HG03280 (cell line): ENCODE measurements at regions not wholly inside any gene's neighbourhood (a gene's known extent, or its start where the extent isn't known, plus 50 kb on each side); places are given as distances from the start of the nearest gene placed in this dataset.
"Not testable (repeated sequence)": the region's sequence is repeated elsewhere in the genome, so short reads cannot be mapped to it uniquely, and the experiment has no call there.

Experiments
- ATAC-seq: cut with Tn5 transposase; IDR thresholded peaks from one replicate; pipeline ENCODE4 v1.9.1; 2021; ENCODE audit warnings: mild to moderate bottlenecking, moderate library complexity; ENCODE audit not compliant: unreplicated experiment

- ATAC-seq, result no peak
These were observed 194.4 kb upstream of the SPRED2 start for GRCh38 chr2:65626831-65627230.

GRCh38 chr2:65625982-65626381, 193.6 kb upstream of the SPRED2 start:
- no peak for ATAC-seq

GRCh38 chr2:65622951-65623535, 190.6 kb upstream of the SPRED2 start:
- no peak for ATAC-seq

GRCh38 chr2:65622499-65622898, 190.1 kb upstream of the SPRED2 start:
- no peak for ATAC-seq

- ATAC-seq, result no peak
These were observed 188.1 kb upstream of the SPRED2 start for GRCh38 chr2:65620524-65620923.

- no peak for ATAC-seq
These were observed 187.6 kb upstream of the SPRED2 start for GRCh38 chr2:65620026-65620425.

GRCh38 chr2:65615602-65616001, 183.2 kb upstream of the SPRED2 start:
- no peak for ATAC-seq

- no peak for ATAC-seq
These were observed 181.7 kb upstream of the SPRED2 start for GRCh38 chr2:65613968-65614555.

GRCh38 chr2:65611488-65611887, 179.1 kb upstream of the SPRED2 start:
- ATAC-seq, result no peak

- no peak for ATAC-seq
These were observed 176.5 kb upstream of the SPRED2 start for GRCh38 chr2:65608916-65609315.

GRCh38 chr2:65608466-65608865, 176.1 kb upstream of the SPRED2 start:
- ATAC-seq, result no peak

- no peak for ATAC-seq
These were observed 175.4 kb upstream of the SPRED2 start for GRCh38 chr2:65607662-65608305.

- ATAC-seq, result peak; percentile 54
These were observed 173.3 kb upstream of the SPRED2 start for GRCh38 chr2:65605743-65606058.

- no peak for ATAC-seq
These were observed 172.8 kb upstream of the SPRED2 start for GRCh38 chr2:65605058-65605742.

GRCh38 chr2:65604246-65604645, 171.8 kb upstream of the SPRED2 start:
- no peak for ATAC-seq

GRCh38 chr2:65602603-65603235, 170.3 kb upstream of the SPRED2 start:
- no peak for ATAC-seq

GRCh38 chr2:65600871-65601270, 168.5 kb upstream of the SPRED2 start:
- ATAC-seq, result not testable (repeated sequence)

- not testable (repeated sequence) for ATAC-seq
These were observed 168.0 kb upstream of the SPRED2 start for GRCh38 chr2:65600351-65600750.

- no peak for ATAC-seq
These were observed 167.3 kb upstream of the SPRED2 start for GRCh38 chr2:65599693-65600092.

- ATAC-seq, result no peak
These were observed 166.6 kb upstream of the SPRED2 start for GRCh38 chr2:65598996-65599395.

GRCh38 chr2:65598264-65598663, 165.9 kb upstream of the SPRED2 start:
- no peak for ATAC-seq

- ATAC-seq, result no peak
These were observed 163.2 kb upstream of the SPRED2 start for GRCh38 chr2:65595630-65596029.
